Effector memory CD4-positive, alpha-beta T cell (primary cell): ENCODE measurements at regions not wholly inside any gene's neighbourhood (a gene's known extent, or its start where the extent isn't known, plus 50 kb on each side); places are given as distances from the start of the nearest gene placed in this dataset.

Experiments
- DNase-seq, 3 donors: peaks; one replicate each; pipeline ENCODE4 v3.0.0-alpha.2; 2020
- H3K27ac ChIP-seq: 2 replicates; pipeline ENCODE4 v1.7.0; 2013; ENCODE audit warnings: mild to moderate bottlenecking, low read length, moderate library complexity; ENCODE audit not compliant: insufficient read depth, poor library complexity, severe bottlenecking
- H3K27me3 ChIP-seq: replicated peaks from 2 replicates; pipeline ENCODE4 v1.7.0; 2013; ENCODE audit warnings: mild to moderate bottlenecking, low read length; ENCODE audit not compliant: insufficient read depth, control insufficient read depth, poor library complexity, severe bottlenecking
- H3K36me3 ChIP-seq: 2 replicates; pipeline ENCODE4 v1.7.0; 2013; ENCODE audit warnings: mild to moderate bottlenecking, low read length, moderate library complexity; ENCODE audit not compliant: control insufficient read depth, insufficient read depth
- H3K4me1 ChIP-seq: 2 replicates; pipeline ENCODE4 v1.7.0; 2013; ENCODE audit warnings: low read length, mild to moderate bottlenecking; ENCODE audit not compliant: control insufficient read depth, insufficient read depth, poor library complexity, severe bottlenecking
- H3K4me3 ChIP-seq: 2 replicates; pipeline ENCODE4 v1.7.0; 2013; ENCODE audit warnings: low read length, low read depth, mild to moderate bottlenecking; ENCODE audit not compliant: insufficient read depth, poor library complexity, severe bottlenecking
- H3K9me3 ChIP-seq: 2 replicates; pipeline ENCODE4 v1.7.0; 2013; ENCODE audit warnings: mild to moderate bottlenecking, low read length, moderate library complexity; ENCODE audit not compliant: control insufficient read depth

DNA sequence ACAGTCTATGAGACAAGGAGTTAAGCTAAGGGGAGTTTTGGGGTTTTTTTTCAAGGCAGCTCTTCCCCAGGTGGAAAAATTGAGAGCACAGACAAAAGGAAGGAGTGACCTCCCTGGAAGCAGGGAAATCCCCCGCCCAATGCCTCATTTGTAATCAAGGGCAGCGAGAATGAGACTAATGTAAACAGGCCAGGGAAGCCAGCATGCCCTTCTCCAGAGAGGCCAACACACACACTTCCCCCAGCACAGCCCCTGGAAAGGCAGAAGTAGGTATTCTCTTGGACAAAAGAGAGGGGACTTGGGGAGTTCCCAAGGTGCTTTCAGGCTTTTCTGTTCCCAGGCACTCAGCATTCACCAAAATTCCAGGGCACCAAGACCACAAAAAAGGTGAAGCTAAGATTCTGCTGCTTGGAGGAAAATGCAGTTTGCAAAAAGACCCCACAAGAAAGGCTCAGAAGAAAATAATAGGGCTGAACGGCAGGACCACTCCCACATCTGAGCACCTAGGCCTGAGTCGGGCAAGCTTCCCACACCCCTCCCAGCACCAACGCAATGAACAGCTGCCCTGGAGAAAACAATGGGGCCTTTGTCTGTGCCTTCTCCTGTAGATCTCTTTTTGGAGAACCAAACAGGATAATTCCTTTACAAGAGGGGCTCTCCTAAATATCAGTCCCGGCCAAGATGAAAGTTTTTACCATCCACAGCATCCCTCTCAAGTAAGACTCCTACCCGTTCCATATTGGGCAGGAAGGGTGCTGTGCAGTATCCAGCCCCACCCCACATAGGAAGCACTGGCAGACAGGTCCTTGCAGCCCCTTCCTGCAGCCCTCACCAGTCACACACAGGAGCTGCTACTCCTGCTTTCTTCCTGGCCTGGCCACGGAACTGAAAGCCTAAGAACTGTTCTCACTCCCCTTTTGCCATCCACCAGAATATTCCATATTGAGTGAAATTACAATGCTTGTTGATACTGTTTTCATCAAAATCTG lies 70.7 kb upstream of the AKIP1 start:
- Histone ChIP-seq H3K36me3 (no peaks in the 10 kb centered on the region), H3K9me3 (no peaks in the 10 kb centered on the region), H3K27ac (no peak overlapping the region), H3K27me3 (no peaks in the 10 kb centered on the region), H3K4me1 (no peaks in the 10 kb centered on the region), H3K4me3 (no peak overlapping the region)
- DNase-seq, result no peak

DNA sequence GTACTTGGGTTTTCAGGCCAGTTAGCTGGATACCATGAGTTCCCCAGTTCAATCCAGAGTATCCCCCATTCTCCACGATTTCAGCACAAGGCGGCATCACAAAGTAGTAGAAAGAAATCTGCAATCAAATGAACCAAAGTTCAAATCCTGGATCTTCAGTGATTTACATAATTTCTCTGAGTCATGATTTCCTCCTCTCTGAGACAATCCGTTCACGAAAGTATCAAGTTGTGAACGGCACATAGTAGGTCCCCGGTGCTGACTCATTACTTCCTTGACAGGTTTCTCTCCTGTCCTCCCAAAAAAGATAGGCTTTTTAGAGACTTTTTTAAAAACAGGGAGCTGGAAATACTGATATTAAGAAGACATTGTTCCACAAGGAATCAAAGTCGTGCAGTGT lies 69.1 kb upstream of the AKIP1 start:
- Histone ChIP-seq H3K27me3 (no peaks in the 10 kb centered on the region), H3K4me1 (no peaks in the 10 kb centered on the region), H3K36me3 (no peaks in the 10 kb centered on the region), H3K4me3 (no peak overlapping the region), H3K9me3 (no peaks in the 10 kb centered on the region), H3K27ac (no peak overlapping the region)
- DNase-seq, result no peak

DNA sequence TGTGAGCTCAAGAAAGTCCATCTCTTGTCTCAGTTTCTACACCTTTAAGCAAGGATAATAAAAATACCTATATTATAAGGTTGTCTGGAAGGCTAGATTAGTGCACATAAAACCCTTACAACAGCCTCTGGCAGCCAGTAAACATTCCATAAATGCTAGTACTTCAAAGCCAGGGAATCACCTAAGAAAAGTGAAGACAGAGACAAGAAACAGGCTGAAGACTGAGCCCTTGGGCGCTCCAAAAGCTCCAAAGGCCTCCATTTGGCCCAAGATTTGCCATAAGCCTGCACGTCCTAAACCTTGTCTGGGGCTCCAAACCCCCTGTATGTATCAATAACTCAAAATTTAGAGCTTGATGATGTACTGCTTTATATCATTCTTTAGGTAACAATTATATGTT lies 52.2 kb upstream of the AKIP1 start:
- Histone ChIP-seq H3K27me3 (no peaks in the 10 kb centered on the region), H3K27ac (no peak overlapping the region), H3K4me1 (no peaks in the 10 kb centered on the region), H3K4me3 (no peak overlapping the region), H3K36me3 (no peaks in the 10 kb centered on the region), H3K9me3 (no peaks in the 10 kb centered on the region)
- DNase-seq, result no peak
